Eye (tissue), 1 donor: ENCODE measurements at regions not wholly inside any gene's neighbourhood (a gene's known extent, or its start where the extent isn't known, plus 50 kb on each side); places are given as distances from the start of the nearest gene placed in this dataset.
"Not testable (repeated sequence)": the region's sequence is repeated elsewhere in the genome, so short reads cannot be mapped to it uniquely, and the experiment has no call there.

ENCODE experiments used
- DNase-seq: peaks from one replicate; pipeline ENCODE4 v3.0.0-alpha.2; 2015

GRCh38 chr5:86075139-86075538 is 542.6 kb upstream of the COX7C start:
- DNase-seq, result no peak

DNA sequence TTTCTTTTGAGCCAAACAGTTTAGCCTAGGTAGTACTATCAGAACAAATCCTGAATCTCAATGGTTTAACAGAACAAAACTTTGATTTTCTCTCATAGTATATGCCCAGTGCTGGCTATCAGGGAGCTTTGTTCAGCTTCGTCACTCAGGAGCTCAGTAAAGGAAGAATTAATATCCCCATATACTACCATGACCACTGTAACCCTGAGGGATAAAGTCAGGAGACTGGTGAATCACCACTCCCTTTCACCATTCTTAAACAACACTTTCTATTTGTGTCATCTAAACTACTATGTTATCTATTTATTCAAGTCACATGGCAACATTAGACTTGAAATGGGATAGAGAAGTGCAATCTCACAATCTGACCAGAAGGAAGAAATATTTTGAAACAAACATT is 522.6 kb upstream of the COX7C start:
- no peak for DNase-seq

GRCh38 chr5:86101966-86102365 is 515.8 kb upstream of the COX7C start:
- no peak for DNase-seq

DNA sequence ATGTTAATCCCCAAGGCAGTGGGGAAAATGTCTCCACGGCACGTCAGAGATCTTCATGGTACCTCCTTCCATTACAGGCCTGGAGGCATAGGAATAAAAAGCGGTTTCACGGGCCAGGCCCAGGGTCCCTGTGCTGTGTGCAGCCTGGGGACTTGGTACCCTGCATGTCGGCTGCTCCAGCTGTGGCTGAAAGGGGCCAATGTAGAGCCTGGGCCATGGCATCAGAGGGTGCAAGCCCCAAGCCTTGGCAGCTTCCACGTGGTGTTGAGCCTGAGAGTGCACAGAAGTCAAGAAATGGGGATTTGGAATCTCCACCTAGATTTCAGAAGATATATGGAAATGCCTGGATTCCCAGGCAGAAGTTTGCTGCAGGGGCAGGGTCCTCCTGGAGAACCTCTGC is 508.9 kb upstream of the COX7C start:
- DNase-seq, result no peak

DNA sequence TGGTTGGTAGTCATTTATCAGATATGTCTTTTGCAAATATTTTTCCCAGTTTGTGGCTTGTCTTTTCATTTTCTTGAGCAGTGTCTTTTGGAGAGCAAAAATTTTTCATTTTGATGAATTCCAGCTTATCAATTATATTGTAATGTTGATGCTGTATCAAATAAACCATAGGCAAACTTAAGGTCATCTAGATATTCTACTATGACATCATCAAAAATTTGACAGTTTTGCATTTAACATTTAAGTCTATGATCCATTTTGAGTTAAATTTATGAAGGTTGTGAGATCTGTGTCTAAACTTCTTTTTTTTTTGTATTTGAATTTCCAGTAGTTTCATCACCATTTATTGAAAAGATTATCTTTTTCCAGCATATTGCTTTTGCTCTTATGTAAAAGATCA is 505.5 kb upstream of the COX7C start:
- no peak for DNase-seq

GRCh38 chr5:86115164-86115563 is 502.6 kb upstream of the COX7C start:
- no peak for DNase-seq

DNA sequence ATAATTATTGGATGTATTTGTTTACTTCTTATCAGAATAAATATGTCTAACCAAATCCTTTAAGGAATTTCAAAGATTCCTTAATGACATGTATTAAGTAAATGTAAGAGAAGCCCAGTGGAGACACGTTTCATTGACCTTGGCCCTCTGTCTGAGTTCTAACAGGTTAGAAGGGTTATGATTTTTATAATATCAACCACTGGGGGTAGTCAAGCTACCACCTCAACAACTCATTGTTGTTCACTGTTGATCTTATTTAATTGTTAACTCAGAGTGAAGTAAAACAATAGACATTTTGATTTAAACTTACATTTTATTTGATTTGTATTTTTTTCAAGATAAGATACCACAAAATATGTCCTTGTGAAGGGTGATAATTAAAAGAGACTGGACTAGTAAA is 499.2 kb upstream of the COX7C start:
- DNase-seq, result no peak

DNA sequence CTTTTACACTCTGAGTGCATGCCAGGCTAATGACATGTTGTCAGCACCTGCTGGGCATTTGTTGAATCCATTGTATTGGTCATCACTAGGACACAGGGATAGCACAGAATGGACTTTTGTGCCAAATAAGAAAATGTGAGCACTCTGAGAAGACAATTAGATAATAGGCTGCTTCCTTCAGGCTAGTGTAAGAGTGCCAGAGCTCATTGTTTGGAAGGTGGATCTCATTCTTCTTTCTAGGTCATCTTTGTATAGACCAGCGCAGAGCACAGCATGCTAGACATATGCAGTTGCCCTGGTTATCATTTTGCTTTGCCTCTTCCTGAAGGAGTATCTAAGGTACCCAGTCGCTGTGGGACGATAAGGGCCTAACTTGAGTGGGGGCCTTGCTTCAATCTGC is 493.4 kb upstream of the COX7C start:
- DNase-seq, result peak; percentile 59

- no peak for DNase-seq
Measured at GRCh38 chr5:86125731-86126601, 491.8 kb upstream of the COX7C start.

DNA sequence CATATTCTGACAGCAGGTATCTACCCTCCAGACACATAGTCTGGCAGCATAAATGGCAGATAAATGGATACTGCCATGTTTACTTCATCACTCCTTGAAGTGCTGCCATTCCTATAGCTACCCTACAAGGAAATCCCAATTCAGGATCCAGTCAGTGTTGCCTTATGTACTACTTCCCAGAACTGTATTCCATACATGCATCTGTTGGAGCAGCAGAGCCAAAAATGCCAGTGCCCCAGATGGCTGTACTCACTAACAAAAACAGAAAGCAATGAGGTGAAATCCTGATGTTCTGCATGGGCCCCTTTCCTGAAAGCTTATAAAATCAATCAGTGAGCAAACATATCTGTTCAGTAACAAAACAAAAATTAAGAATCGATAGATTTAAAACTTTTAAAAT is 490.0 kb upstream of the COX7C start:
- no peak for DNase-seq

DNA sequence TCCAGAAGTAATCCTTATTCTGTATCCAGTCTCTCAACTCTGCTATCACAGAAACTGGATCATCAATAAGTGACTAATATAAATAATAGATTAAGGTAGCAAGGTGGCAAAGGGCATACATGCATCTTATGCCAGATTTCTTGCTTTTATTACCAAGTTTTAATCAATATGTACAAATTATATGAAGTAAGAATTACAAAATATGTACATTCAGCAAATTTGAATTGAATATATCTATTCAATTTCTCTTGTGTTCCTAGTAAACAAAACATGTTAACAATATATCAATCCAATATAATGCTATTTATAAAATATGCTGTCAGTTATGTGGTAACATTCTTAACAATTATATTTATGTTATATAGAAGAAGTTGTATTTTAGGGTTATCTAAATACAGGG is 488.7 kb upstream of the COX7C start:
- DNase-seq, result no peak

GRCh38 chr5:86137297-86137696 is 480.4 kb upstream of the COX7C start:
- no peak for DNase-seq

- DNase-seq, result no peak
Measured at GRCh38 chr5:86143837-86144236, 473.9 kb upstream of the COX7C start.

DNA sequence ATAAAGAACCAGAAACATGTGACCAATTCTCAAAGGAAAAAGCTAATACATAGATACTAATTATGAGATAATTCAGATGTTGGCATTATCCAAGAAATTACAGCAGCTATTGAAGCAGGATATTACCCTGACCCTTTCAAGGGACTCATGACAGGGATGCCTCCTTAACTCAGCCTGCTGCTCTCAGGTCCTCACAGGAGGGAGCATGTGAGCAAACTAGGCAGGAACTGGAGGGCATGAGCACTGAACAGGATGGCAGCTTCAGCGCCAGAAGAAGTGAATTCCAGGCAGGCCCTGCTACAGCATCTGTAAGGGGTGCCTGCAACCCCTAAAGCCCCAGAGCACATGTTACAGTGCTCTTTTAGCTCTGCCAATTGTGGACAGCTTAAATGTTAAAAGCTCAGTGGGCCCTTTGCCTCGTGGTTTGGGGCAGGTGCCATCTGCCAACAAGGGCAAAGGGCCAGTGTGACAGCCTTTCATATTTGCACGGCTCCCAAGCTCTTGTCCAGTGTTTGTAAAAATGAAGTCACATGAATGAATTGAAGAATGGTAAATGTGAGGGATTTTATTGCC is 464.7 kb upstream of the COX7C start:
- DNase-seq, result no peak

GRCh38 chr5:86155796-86156195 is 461.9 kb upstream of the COX7C start:
- DNase-seq, result no peak

DNA sequence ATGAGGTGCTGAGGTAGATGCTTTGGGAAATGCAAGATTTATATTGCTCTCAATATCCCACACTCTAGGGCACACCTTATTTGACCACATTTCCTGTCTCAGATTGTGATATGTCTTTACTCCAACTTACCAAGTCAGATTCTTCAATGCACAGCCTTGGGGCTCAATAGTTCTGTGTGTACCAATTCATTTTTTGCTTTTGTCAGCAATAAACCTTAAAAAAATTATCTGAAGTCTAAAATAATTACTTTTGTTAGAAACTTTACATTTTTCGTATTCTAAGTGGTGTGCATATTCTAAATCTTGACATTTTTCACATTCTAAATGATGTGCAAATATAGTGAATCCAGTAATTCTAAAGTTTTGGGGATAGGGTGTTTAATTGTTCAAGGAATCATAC is 447.5 kb upstream of the COX7C start:
- DNase-seq, result no peak

GRCh38 chr5:86175224-86175623 is 442.5 kb upstream of the COX7C start:
- no peak for DNase-seq

DNA sequence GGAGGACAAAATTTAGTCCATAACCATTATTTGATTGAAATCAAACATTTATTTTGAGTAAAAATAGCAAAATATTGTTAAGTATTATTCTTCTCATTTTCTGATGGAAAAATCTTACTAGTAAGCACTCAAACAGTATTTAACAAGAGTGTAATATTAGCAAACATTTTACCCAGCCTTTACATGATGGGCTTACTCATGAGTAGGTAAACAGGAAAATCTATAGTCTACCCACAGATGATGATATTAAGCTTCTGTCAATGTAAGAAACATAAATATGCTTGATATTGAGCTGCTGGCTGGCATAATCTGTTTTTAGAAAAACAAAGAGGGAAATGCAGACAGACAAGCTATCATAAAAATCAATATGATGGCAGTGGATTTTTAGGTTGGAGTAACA is 418.5 kb upstream of the COX7C start:
- no peak for DNase-seq

GRCh38 chr5:86228147-86228546 is 389.6 kb upstream of the COX7C start:
- no peak for DNase-seq

GRCh38 chr5:86232246-86232645 is 385.5 kb upstream of the COX7C start:
- no peak for DNase-seq

- no peak for DNase-seq
Measured at GRCh38 chr5:86244153-86244552, 373.6 kb upstream of the COX7C start.

- no peak for DNase-seq
Measured at GRCh38 chr5:86257871-86258270, 359.9 kb upstream of the COX7C start.

GRCh38 chr5:86284400-86285190 is 333.1 kb upstream of the COX7C start:
- DNase-seq, result not testable (repeated sequence)

DNA sequence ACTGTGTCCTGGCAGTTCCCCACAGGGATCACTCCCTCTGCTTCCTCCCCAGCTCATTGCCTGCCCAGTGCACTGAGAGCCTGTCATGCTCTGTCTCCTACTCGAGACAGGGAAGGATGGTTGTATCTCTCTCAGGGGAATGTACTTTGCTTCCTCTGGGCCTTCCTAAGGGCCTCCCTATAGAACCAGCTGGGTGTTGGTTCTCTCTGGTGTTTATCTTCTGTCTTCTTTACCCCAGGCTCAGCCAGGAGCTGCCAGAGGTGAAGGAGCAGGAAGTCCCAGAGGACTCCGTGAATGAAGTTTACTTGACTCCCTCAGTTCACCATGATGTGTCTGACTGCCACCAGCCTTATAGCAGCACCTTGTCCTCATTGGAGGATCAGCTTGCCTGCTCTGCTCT is 330.3 kb upstream of the COX7C start:
- not testable (repeated sequence) for DNase-seq
